ENCODE measurements at regions not wholly inside any gene's neighbourhood (a gene's known extent, or its start where the extent isn't known, plus 50 kb on each side); places are given as distances from the start of the nearest gene placed in this dataset.
"Not testable (repeated sequence)": the region's sequence is repeated elsewhere in the genome, so short reads cannot be mapped to it uniquely, and the experiment has no call there.

DNA sequence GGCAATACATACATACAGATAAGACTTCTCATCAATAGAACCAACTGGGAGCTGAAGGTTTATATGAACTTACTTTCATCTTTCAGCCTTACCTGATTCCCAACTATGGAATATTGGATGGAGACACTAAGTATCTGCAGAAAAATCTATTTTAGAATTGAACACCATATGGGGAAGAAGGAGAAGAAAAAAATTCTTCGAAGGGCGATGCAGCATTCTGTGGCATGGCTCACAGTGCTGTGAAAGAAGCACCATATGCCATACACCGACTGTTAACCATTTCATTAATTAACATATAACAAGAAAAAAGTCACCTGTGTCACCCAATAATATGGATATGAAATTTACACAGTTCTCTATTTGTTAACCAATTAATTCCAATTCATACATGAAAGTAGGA lies 1374.4 kb upstream of the MAP3K7 start:
- no peak for ATAC-seq
- H3K9me3 ChIP-seq (ENCODE audit: control insufficient read depth, low read length, poor library complexity, severe bottlenecking) = no peaks in the 10 kb centered on the region
- Mint-ChIP-seq H3K36me3 (ENCODE audit: low read depth) (no peaks in the 10 kb centered on the region), H3K27me3 (no peaks in the 10 kb centered on the region), H3K27ac (no peak overlapping the region), H3K4me3 (no peak overlapping the region), H3K4me1 (no peaks in the 10 kb centered on the region)
- DNase-seq = no peak

DNA sequence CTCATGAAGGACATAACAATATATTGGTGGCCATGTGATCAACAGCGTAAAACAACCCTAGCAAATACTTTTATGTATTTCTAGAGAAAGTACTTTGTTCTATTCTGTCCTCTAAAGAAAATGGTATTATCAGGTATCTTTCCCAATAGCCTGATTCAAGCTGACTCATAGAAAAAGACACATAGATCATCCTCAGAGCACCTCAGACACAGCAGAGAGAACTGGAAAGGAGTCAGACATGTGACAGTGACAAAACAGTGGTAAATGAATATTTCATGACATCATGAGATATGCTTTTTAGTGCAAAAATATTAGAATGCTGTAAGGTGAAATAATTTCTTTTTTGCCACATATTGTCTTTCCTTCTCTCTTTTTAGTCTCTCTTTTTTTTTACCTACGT lies 1355.0 kb upstream of the MAP3K7 start:
- H3K4me1 Mint-ChIP-seq = no peaks in the 10 kb centered on the region
- no peak overlapping the region for H3K4me3 Mint-ChIP-seq
- DNase-seq (no peak), ATAC-seq (no peak)
- no peaks in the 10 kb centered on the region for H3K27me3 Mint-ChIP-seq
- no peaks in the 10 kb centered on the region for H3K9me3 ChIP-seq (ENCODE audit: control insufficient read depth, low read length, poor library complexity, severe bottlenecking)
- no peak overlapping the region for H3K27ac Mint-ChIP-seq
- H3K36me3 Mint-ChIP-seq (ENCODE audit: low read depth) = no peaks in the 10 kb centered on the region

DNA sequence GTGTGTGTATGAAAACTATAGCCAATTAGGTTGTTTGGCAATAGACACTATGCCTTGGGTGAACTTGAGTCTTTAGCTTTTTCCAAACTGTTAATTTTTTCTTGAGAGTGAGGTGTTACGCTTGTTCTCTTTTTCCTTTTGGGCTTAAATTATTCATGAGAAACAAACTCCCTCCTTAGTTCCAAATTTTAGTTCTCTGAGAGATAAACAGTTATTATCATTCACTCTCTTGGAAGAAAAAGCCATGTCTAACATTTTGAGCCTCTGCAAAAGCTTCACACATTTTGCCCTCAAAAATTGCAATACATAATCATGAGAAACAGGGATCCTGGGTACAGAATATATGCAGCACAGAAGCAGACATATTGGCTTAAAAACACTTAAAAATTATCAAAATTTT lies 1353.9 kb upstream of the MAP3K7 start:
- ATAC-seq = no peak
- no peaks in the 10 kb centered on the region for H3K4me1 Mint-ChIP-seq
- no peaks in the 10 kb centered on the region for H3K27me3 Mint-ChIP-seq
- no peaks in the 10 kb centered on the region for H3K9me3 ChIP-seq (ENCODE audit: control insufficient read depth, low read length, poor library complexity, severe bottlenecking)
- no peak overlapping the region for H3K27ac Mint-ChIP-seq
- H3K36me3 Mint-ChIP-seq (ENCODE audit: low read depth) = no peaks in the 10 kb centered on the region
- no peak for DNase-seq
- no peak overlapping the region for H3K4me3 Mint-ChIP-seq

DNA sequence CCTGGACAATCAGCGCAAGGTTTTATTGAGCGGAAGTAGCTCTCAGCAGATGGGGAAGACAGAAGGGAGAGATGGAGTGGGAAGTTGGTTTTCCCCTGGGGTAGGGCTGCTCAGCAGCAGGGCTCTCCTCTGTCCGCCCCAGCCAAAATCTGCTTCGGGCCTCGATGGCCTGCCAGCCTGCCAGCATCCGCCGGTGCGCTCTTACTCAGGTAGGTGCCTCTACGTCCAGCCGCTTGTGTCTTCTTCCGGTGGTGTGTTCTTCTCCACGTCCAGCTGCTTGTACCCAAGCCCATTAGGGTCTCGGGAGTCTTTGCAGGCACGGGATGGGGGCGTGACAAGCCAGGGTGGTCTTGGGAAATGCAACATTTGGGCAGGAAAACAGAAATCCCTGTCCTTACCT lies 1340.0 kb upstream of the MAP3K7 start:
- H3K4me3 Mint-ChIP-seq = no peak overlapping the region
- H3K27ac Mint-ChIP-seq = no peak overlapping the region

GRCh38 chr6:91926361-91926760 lies 1339.5 kb upstream of the MAP3K7 start:
- no peak overlapping the region for H3K4me3 Mint-ChIP-seq
- H3K27me3 Mint-ChIP-seq = no peaks in the 10 kb centered on the region
- no peaks in the 10 kb centered on the region for H3K4me1 Mint-ChIP-seq
- H3K36me3 Mint-ChIP-seq (ENCODE audit: low read depth) = no peaks in the 10 kb centered on the region
- no peak overlapping the region for H3K27ac Mint-ChIP-seq
- DNase-seq (no peak), ATAC-seq (no peak)
- peaks cover 2% of the 10 kb centered on the region for H3K9me3 ChIP-seq (ENCODE audit: control insufficient read depth, low read length, poor library complexity, severe bottlenecking)

More for the DNA sequence above, 1340.0 kb upstream of the MAP3K7 start:
- DNase-seq (no peak), ATAC-seq (no peak)
- peaks cover 2% of the 10 kb centered on the region for H3K9me3 ChIP-seq (ENCODE audit: control insufficient read depth, low read length, poor library complexity, severe bottlenecking)
- Mint-ChIP-seq H3K36me3 (ENCODE audit: low read depth) (no peaks in the 10 kb centered on the region), H3K27me3 (no peaks in the 10 kb centered on the region), H3K4me1 (no peaks in the 10 kb centered on the region)

DNA sequence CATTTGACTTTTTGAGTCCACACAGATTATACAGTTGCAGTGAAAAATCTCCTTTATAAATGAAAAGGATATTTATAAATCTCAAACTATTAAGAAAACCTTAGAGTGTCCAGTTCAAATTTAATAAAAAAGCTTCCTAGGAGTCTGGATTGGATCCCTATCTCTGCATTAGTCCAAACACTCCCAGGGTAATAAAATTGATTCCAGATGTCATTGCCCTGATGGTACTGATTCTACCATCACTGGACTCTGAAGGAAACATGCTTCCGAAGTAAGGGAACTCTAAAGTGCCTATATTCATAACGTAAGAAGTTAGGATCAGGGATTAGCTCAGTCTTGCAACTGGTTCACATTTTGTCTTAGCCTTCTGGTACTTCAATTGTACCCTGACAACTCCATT lies 1325.1 kb upstream of the MAP3K7 start:
- Mint-ChIP-seq H3K27ac (no peak overlapping the region), H3K27me3 (no peaks in the 10 kb centered on the region), H3K4me3 (no peak overlapping the region), H3K36me3 (ENCODE audit: low read depth) (no peaks in the 10 kb centered on the region), H3K4me1 (no peaks in the 10 kb centered on the region)
- ATAC-seq (no peak), DNase-seq (no peak)
- H3K9me3 ChIP-seq (ENCODE audit: control insufficient read depth, low read length, poor library complexity, severe bottlenecking) = no peaks in the 10 kb centered on the region

DNA sequence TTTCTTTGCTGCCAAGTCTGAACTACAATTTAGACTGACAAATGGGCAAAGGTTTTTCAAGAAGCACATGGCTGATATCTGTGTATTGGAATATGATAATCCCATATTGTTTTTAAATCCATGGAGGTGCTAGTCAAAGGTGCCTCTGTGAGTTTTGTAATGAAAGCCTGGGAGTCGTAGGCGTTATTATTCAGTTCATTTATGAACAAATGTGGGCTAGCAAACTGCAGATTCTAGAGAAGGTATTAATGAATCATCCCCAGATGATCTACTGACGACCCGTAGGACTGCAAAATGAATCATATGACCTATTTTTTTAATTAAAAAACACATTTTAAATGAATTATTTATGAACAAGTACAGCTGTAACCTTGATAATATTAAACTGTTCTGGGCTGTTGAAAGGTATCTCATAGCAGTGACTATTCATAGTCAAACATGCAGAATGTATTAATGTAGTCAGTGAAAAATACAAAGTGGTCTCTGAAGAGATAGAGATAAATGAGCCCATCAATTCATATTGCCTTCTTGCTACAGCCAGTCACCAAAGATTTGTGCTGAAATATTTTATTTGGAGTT lies 1317.8 kb upstream of the MAP3K7 start:
- no peaks in the 10 kb centered on the region for H3K4me1 Mint-ChIP-seq
- DNase-seq (no peak), ATAC-seq (no peak)
- H3K36me3 Mint-ChIP-seq (ENCODE audit: low read depth) = no peaks in the 10 kb centered on the region
- H3K4me3 Mint-ChIP-seq = no peak overlapping the region
- no peaks in the 10 kb centered on the region for H3K9me3 ChIP-seq (ENCODE audit: control insufficient read depth, low read length, poor library complexity, severe bottlenecking)
- no peak overlapping the region for H3K27ac Mint-ChIP-seq
- no peaks in the 10 kb centered on the region for H3K27me3 Mint-ChIP-seq

DNA sequence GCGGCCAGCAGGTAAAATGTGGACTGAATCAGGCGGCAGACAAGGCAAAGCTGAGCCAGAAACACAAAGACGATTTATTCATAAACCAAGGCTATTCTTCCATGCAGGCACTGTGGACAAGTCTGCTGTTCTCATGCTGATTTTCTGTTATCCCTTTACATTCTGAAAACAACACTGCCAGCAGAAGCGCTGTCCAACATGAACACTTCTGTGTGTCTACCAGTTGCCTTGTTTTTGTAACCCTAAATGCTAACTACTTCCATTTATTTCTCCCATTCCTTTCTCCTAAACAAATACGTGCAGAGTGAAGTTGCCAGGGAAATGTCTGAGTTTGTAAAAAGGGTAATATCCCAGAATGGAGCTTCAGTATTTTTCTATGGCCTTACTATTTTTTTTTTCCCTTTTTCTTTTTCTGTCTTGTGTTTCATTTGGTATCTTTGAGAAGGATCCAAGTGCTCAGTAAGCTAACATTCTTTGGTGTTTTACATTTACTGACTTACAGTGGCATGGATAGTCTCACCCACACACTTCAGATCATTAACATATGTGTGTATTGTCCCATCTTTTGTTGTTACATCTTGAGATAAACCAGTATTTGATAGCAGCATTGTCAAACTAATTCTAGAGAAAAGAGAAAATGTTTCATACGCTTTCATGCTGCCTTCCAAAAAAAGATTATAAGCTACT lies 1308.9 kb upstream of the MAP3K7 start:
- no peak for DNase-seq
- no peak overlapping the region for H3K4me3 Mint-ChIP-seq
- no peaks in the 10 kb centered on the region for H3K4me1 Mint-ChIP-seq
- peaks cover 2% of the 10 kb centered on the region for H3K36me3 Mint-ChIP-seq (ENCODE audit: low read depth)
- ATAC-seq = no peak
- no peaks in the 10 kb centered on the region for H3K27me3 Mint-ChIP-seq
- no peaks in the 10 kb centered on the region for H3K9me3 ChIP-seq (ENCODE audit: control insufficient read depth, low read length, poor library complexity, severe bottlenecking)
- no peak overlapping the region for H3K27ac Mint-ChIP-seq

GRCh38 chr6:91886183-91886795 lies 1299.4 kb upstream of the MAP3K7 start:
- no peak overlapping the region for H3K27ac Mint-ChIP-seq
- no peaks in the 10 kb centered on the region for H3K36me3 Mint-ChIP-seq (ENCODE audit: low read depth)
- H3K4me3 Mint-ChIP-seq = no peak overlapping the region
- ATAC-seq = no peak
- H3K4me1 Mint-ChIP-seq = no peaks in the 10 kb centered on the region
- peaks cover 4% of the 10 kb centered on the region for H3K9me3 ChIP-seq (ENCODE audit: control insufficient read depth, low read length, poor library complexity, severe bottlenecking)
- H3K27me3 Mint-ChIP-seq = no peaks in the 10 kb centered on the region
- no peak for DNase-seq

DNA sequence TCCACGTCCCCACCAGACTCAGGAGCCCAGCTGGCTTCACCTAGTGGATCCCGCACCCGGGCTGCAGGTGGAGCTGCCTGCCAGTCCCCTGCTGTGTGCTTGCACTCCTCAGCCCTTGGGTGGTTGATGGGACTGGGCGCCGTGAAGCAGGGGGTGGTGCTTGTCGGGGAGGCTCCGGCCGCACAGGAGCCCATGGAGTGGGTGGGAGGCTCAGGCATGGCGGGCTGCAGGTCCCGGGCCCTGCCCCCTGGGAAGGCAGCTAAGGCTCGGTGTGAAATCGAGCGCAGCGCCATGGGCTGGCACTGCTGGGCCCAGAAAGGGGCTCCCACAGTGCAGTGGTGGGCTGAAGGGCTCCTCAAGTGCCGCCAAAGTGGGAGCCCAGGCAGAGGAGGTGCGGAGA lies 1294.9 kb upstream of the MAP3K7 start:
- H3K4me3 Mint-ChIP-seq; H3K27ac Mint-ChIP-seq; H3K9me3 ChIP-seq (ENCODE audit: control insufficient read depth, low read length, poor library complexity, severe bottlenecking); H3K4me1 Mint-ChIP-seq; H3K36me3 Mint-ChIP-seq (ENCODE audit: low read depth); H3K27me3 Mint-ChIP-seq; DNase-seq; ATAC-seq: not testable (repeated sequence)

DNA sequence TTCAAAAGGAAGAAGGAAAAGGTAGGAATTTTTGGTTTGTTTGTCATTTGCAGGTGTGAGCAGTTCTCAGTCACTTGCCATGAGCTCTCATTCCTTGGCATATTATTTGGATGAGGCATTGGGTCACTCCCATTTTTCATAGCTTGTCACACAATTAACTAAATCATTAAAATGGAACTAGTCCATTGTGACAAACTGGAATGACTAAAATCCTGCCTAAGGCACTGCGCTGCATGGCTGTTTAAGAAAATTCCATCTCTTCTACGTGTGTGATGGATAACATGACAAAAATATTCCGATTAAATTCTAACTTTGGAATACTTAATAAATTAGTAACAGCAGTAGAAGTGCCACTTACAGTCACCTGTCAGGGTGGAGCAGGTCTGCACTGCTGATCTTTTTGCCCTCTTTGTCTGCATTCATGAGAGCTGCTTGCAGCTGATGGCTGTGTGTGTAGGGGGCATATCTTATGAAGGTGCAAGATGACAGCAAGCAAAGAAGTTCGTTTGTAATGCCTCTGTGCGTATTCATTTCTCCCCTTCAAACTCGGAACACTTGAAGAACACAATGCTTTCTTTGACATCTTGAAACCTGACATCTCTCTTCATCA lies 1292.6 kb upstream of the MAP3K7 start:
- H3K4me3 Mint-ChIP-seq = no peak overlapping the region
- no peaks in the 10 kb centered on the region for H3K27me3 Mint-ChIP-seq
- no peaks in the 10 kb centered on the region for H3K4me1 Mint-ChIP-seq
- ATAC-seq = no peak
- H3K36me3 Mint-ChIP-seq (ENCODE audit: low read depth) = no peaks in the 10 kb centered on the region
- no peaks in the 10 kb centered on the region for H3K9me3 ChIP-seq (ENCODE audit: control insufficient read depth, low read length, poor library complexity, severe bottlenecking)
- DNase-seq = no peak
- no peak overlapping the region for H3K27ac Mint-ChIP-seq

GRCh38 chr6:91877994-91878393 lies 1291.1 kb upstream of the MAP3K7 start:
- Mint-ChIP-seq H3K4me3 (no peak overlapping the region), H3K4me1 (no peaks in the 10 kb centered on the region)

GRCh38 chr6:91874971-91875370 lies 1288.1 kb upstream of the MAP3K7 start:
- Mint-ChIP-seq H3K4me1 (no peaks in the 10 kb centered on the region), H3K36me3 (ENCODE audit: low read depth) (no peaks in the 10 kb centered on the region), H3K27ac (no peak overlapping the region), H3K4me3 (no peak overlapping the region), H3K27me3 (no peaks in the 10 kb centered on the region)
- DNase-seq (no peak), ATAC-seq (no peak)
- H3K9me3 ChIP-seq (ENCODE audit: control insufficient read depth, low read length, poor library complexity, severe bottlenecking) = no peaks in the 10 kb centered on the region

More at GRCh38 chr6:91877994-91878393, 1291.1 kb upstream of the MAP3K7 start:
- DNase-seq (no peak), ATAC-seq (no peak)
- Mint-ChIP-seq H3K36me3 (ENCODE audit: low read depth) (no peaks in the 10 kb centered on the region), H3K27me3 (no peaks in the 10 kb centered on the region), H3K27ac (no peak overlapping the region)
- H3K9me3 ChIP-seq (ENCODE audit: control insufficient read depth, low read length, poor library complexity, severe bottlenecking) = no peaks in the 10 kb centered on the region
